HCT116 (cell line): ENCODE measurements at regions not wholly inside any gene's neighbourhood (a gene's known extent, or its start where the extent isn't known, plus 50 kb on each side); places are given as distances from the start of the nearest gene placed in this dataset.

Experiments
- ATAC-seq: fragments of 200-7000 bp; cut with Tn5 transposase; 2 replicates; pipeline ENCODE4 v1.9.1; 2020; ENCODE audit warnings: mild to moderate bottlenecking, moderate library complexity
- BruUV-seq: library from RNA; stranded (reverse); fragments of 400-500 nt; replicated peaks from 2 replicates; lab custom pipeline; 2021; lab: Mats Ljungman, UMichigan
- CTCF ChIA-PET: fragments of 300-600 bp; sonication (Branson Sonifier 250); formaldehyde crosslinking; loops from one replicate; lab custom pipeline; 2021; ENCODE audit warnings: antibody characterized with exemption; lab: Charles Lee
- POLR2A ChIA-PET: fragments of 300-600, 350-600 bp; sonication (Branson Sonifier 250); formaldehyde crosslinking; loops from one replicate; lab custom pipeline; 2021; ENCODE audit warnings: antibody characterized with exemption; lab: Charles Lee
- RAD21 ChIA-PET, 2 experiments: fragments of 300-600 bp; sonication (Branson Sonifier 250); formaldehyde crosslinking; loops; one replicate each; lab custom pipeline; 2023; ENCODE audit warnings: low total read pairs in 2 of 2; ENCODE audit not compliant: uncharacterized antibody in 2 of 2, unreplicated experiment in 2 of 2, low non-redundant PET in 1 of 2; lab: Charles Lee
- DNase-seq: peaks from one replicate; pipeline ENCODE4 v3.0.0-alpha.2; 2010; ENCODE audit warnings: low read depth, low spot score
- H2AFZ ChIP-seq: fragments of 200-600 bp; shearing (Covaris generic), sonication (generic); 2 replicates; pipeline ENCODE4 v1.6.1; 2017; ENCODE audit warnings: low read depth, mixed run types, mixed read lengths, antibody characterized with exemption, low read length; ENCODE audit not compliant: poor library complexity, severe bottlenecking
- H3K27ac ChIP-seq: 2 replicates; pipeline ENCODE4 v1.5.1; 2012; ENCODE audit warnings: low read depth, low read length
- H3K27me3 ChIP-seq: fragments of 200-600 bp; sonication (generic); 2 replicates; pipeline ENCODE4 v1.6.1; 2016; ENCODE audit warnings: mixed run types, low read length, mixed read lengths; ENCODE audit not compliant: insufficient read depth
- H3K36me3 ChIP-seq, 2 experiments: fragments of 200-500 bp in 1 of 2; fragments of 200-600 bp in 1 of 2; sonication (Bioruptor generic) in 1 of 2; sonication (generic) in 1 of 2; 2 replicates each; pipeline versions ENCODE4 v1.5.1 to v1.6.1; 2014 to 2016; ENCODE audit warnings: low read length in 2 of 2, inconsistent platforms in 1 of 2, mixed read lengths in 1 of 2, mixed run types in 1 of 2; ENCODE audit not compliant: insufficient read depth in 2 of 2, control insufficient read depth in 1 of 2
- H3K4me1 ChIP-seq, 2 experiments: fragments of 200-600 bp in 1 of 2; sonication (generic) in 1 of 2; 2 replicates each; pipeline versions ENCODE4 v1.5.1 to v1.6.1; 2012 to 2017; ENCODE audit warnings: low read length in 2 of 2, inconsistent platforms in 1 of 2, mild to moderate bottlenecking in 1 of 2, mixed read lengths in 1 of 2, mixed run types in 1 of 2, moderate library complexity in 1 of 2; ENCODE audit not compliant: insufficient read depth in 2 of 2, control insufficient read depth in 1 of 2
- H3K4me2 ChIP-seq: fragments of 200-600 bp; sonication (generic); 2 replicates; pipeline ENCODE4 v1.6.1; 2017; ENCODE audit warnings: mixed run types, low read length, mixed read lengths
- H3K4me3 ChIP-seq, 2 experiments: fragments of 200-600 bp in 1 of 2; sonication (generic) in 1 of 2; replicated peaks in 1 of 2; 2 replicates each; pipeline ENCODE4 v1.5.1; 2011 to 2016; ENCODE audit warnings: low read length in 2 of 2, control low read depth in 1 of 2, low read depth in 1 of 2, mild to moderate bottlenecking in 1 of 2, mixed read lengths in 1 of 2, mixed run types in 1 of 2
- H3K79me2 ChIP-seq: fragments of 200-600 bp; sonication (generic); 2 replicates; pipeline ENCODE4 v1.6.1; 2017; ENCODE audit warnings: mild to moderate bottlenecking, mixed run types, low read length, moderate library complexity, mixed read lengths; ENCODE audit not compliant: insufficient read depth
- H3K9ac ChIP-seq: fragments of 200-600 bp; sonication (generic); 2 replicates; pipeline ENCODE4 v1.6.1; 2016; ENCODE audit warnings: low read length, mixed read lengths
- H3K9me2 ChIP-seq: fragments of 200-600 bp; sonication (generic), shearing (Covaris generic); 2 replicates; pipeline ENCODE4 v1.6.1; 2017; ENCODE audit warnings: mixed run types, mild to moderate bottlenecking, moderate library complexity; ENCODE audit not compliant: insufficient read depth
- H3K9me3 ChIP-seq, 2 experiments: fragments of 200-500 bp in 1 of 2; fragments of 200-600 bp in 1 of 2; sonication (Bioruptor generic) in 1 of 2; sonication (generic) in 1 of 2; 2 replicates each; pipeline ENCODE4 v1.6.1; 2014 to 2017; ENCODE audit warnings: low read length in 2 of 2, mixed read lengths in 2 of 2, inconsistent platforms in 1 of 2, low read depth in 1 of 2, mild to moderate bottlenecking in 1 of 2, mixed run types in 1 of 2, moderate library complexity in 1 of 2; ENCODE audit not compliant: control insufficient read depth in 1 of 2, insufficient read depth in 1 of 2
- H4K20me1 ChIP-seq: fragments of 200-600 bp; sonication (generic), shearing (Covaris generic); 2 replicates; pipeline ENCODE4 v1.6.1; 2017; ENCODE audit warnings: mixed run types, mild to moderate bottlenecking, moderate library complexity; ENCODE audit not compliant: insufficient read depth
- CEBPB ChIP-seq: IDR thresholded peaks from 2 replicates; pipeline ENCODE4 v1.6.1; 2012; ENCODE audit warnings: low read depth
- JUND ChIP-seq: IDR thresholded peaks from 2 replicates; pipeline ENCODE4 v1.6.1; 2012
- POLR2A ChIP-seq: IDR thresholded peaks from 2 replicates; pipeline ENCODE4 v1.7.0; 2011; ENCODE audit warnings: borderline replicate concordance; ENCODE audit not compliant: insufficient read depth, insufficient read length; ENCODE audit errors: extremely low read depth
- SIN3A ChIP-seq: IDR thresholded peaks from 2 replicates; pipeline ENCODE4 v1.6.1; 2012; ENCODE audit warnings: low read depth
- YY1 ChIP-seq: IDR thresholded peaks from 2 replicates; pipeline ENCODE4 v1.6.1; 2011; ENCODE audit warnings: low read length, low read depth, moderate library complexity, mild to moderate bottlenecking; ENCODE audit not compliant: insufficient replicate concordance; ENCODE audit errors: extremely low read depth
- ZFX ChIP-seq: fragments of 450-650 bp; IDR thresholded peaks from 2 replicates; pipeline ENCODE4 v1.6.1; 2017
- intact Hi-C: fragments of 100-400 bp; cut with micrococcal nuclease; formaldehyde crosslinking; loops from 2 replicates; pipeline ENCODE4 v1.10.0; 2022
- TF ChIP-seq, protein P1 (sequence below): IDR thresholded peaks from 2 replicates; pipeline ENCODE4 v1.6.1; 2012; ENCODE audit warnings: low read depth

- BruUV-seq: no TSS peak
- H3K4me1 ChIP-seq: no peaks in the 10 kb centered on the region
- peaks cover 14% of the 10 kb centered on the region; the same call in 1 of the 2 replicates for H3K27me3 ChIP-seq
- no peaks in the 10 kb centered on the region for H4K20me1 ChIP-seq
- no peak overlapping the region for H3K4me2 ChIP-seq
- CTCF ChIA-PET: interaction anchor here (1.5 kb wide), 1 partner anchor 17 kb away, joined by 4 read pairs; no protein-coding TSS in a partner anchor
- DNase-seq (no peak), ATAC-seq (no peak)
- RAD21 ChIA-PET: no interaction called here
- no peak overlapping the region for H2AFZ ChIP-seq
- intact Hi-C loops: no loop called here
- no peaks in the 10 kb centered on the region for H3K79me2 ChIP-seq
- H3K27ac ChIP-seq: no peak overlapping the region
- POLR2A ChIA-PET: interaction anchor here (1.4 kb wide), 1 partner anchor 17 kb away, joined by 3 read pairs; no protein-coding TSS in a partner anchor
- H3K9me2 ChIP-seq: no peaks in the 10 kb centered on the region
- no peaks in the 10 kb centered on the region for H3K9me3 ChIP-seq
- no peak overlapping the region for H3K9ac ChIP-seq
- no peak overlapping the region for H3K4me3 ChIP-seq
- H3K36me3 ChIP-seq: no peaks in the 10 kb centered on the region
- TF ChIP-seq ZFX (no peak), POLR2A (no peak)
Measured at GRCh38 chr5:5615569-5615968, 193.1 kb downstream of the ICE1 start.

DNA sequence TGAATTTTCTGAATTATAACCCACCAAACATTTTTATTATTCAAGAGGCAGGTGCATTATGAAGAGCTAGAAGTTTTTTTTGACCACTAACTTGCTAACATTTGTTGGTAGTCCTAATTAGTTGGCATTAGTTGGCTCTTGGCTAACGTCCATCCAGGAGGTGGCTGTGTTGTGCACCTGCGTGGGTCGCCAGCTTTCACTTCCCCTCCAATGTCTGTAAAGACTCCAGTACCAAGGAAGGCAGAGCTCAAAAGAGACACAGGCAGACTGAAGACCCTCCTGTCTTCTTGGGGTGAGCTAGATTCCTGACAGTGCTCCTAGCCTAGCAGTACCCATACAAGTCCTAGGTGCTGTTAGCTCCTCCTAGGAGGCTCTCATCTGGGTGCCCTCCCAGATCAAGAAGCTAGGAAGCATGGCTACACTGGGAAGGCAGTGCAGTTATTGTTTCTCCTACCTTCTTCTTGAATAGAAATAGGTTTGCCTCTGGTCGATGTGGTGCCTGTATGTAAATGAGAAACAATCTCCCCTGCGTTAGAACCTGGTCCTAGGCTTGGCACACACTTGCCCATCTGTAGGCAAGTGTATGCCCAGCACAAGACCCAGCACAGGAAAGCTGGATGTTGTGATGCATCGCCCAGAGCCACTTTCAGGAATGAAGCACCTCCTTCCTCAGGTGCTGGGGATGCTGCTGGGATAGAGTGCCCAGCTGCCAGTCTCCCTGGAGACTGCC lies 190.9 kb downstream of the ICE1 start:
- Histone ChIP-seq H3K4me3 (no peak overlapping the region), H4K20me1 (no peaks in the 10 kb centered on the region), H3K4me1 (no peaks in the 10 kb centered on the region), H3K9ac (no peak overlapping the region), H3K4me2 (no peak overlapping the region), H3K9me3 (no peaks in the 10 kb centered on the region), H3K36me3 (no peaks in the 10 kb centered on the region), H3K79me2 (no peaks in the 10 kb centered on the region), H3K27ac (no peak overlapping the region), H3K9me2 (no peaks in the 10 kb centered on the region), H2AFZ (no peak overlapping the region), H3K27me3 (peaks cover 14% of the 10 kb centered on the region; the same call in 1 of the 2 replicates)
- ChIA-PET POLR2A (no interaction called here), CTCF (no interaction called here), RAD21 (no interaction called here)
- ATAC-seq (no peak), DNase-seq (no peak)
- intact Hi-C loops: no loop called here
- TF ChIP-seq POLR2A (no peak), YY1 (no peak), JUND (no peak), SIN3A (no peak), CEBPB (no peak)
- TF ChIP-seq, protein P1, sequence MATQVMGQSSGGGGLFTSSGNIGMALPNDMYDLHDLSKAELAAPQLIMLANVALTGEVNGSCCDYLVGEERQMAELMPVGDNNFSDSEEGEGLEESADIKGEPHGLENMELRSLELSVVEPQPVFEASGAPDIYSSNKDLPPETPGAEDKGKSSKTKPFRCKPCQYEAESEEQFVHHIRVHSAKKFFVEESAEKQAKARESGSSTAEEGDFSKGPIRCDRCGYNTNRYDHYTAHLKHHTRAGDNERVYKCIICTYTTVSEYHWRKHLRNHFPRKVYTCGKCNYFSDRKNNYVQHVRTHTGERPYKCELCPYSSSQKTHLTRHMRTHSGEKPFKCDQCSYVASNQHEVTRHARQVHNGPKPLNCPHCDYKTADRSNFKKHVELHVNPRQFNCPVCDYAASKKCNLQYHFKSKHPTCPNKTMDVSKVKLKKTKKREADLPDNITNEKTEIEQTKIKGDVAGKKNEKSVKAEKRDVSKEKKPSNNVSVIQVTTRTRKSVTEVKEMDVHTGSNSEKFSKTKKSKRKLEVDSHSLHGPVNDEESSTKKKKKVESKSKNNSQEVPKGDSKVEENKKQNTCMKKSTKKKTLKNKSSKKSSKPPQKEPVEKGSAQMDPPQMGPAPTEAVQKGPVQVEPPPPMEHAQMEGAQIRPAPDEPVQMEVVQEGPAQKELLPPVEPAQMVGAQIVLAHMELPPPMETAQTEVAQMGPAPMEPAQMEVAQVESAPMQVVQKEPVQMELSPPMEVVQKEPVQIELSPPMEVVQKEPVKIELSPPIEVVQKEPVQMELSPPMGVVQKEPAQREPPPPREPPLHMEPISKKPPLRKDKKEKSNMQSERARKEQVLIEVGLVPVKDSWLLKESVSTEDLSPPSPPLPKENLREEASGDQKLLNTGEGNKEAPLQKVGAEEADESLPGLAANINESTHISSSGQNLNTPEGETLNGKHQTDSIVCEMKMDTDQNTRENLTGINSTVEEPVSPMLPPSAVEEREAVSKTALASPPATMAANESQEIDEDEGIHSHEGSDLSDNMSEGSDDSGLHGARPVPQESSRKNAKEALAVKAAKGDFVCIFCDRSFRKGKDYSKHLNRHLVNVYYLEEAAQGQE: no peak
- BruUV-seq: no TSS peak
